ENCODE measurements at regions not wholly inside any gene's neighbourhood (a gene's known extent, or its start where the extent isn't known, plus 50 kb on each side); places are given as distances from the start of the nearest gene placed in this dataset.

- Histone ChIP-seq H3K4me3 (ENCODE audit: low read length) (no peak overlapping the region), H3K4me1 (ENCODE audit: insufficient read depth, low read length) (no peaks in the 10 kb centered on the region), H3K9me3 (ENCODE audit: control insufficient read depth in 1 of 2, insufficient read depth in 1 of 2, low read length in 2 of 2) (peaks cover 0 to 32% of the 10 kb centered on the region in 2 experiments), H3K27me3 (ENCODE audit: control insufficient read depth in 1 of 2, insufficient read depth in 2 of 2, low read length in 2 of 2) (no peaks in the 10 kb centered on the region), H3K27ac (ENCODE audit: low read depth in 1 of 2, low read length in 2 of 2) (no peak overlapping the region), H3K36me3 (ENCODE audit: insufficient read depth, low read length) (no peaks in the 10 kb centered on the region)
- Mint-ChIP-seq H3K36me3 (ENCODE audit: low read depth) (no peaks in the 10 kb centered on the region), H3K4me3 (no peak overlapping the region), H3K27me3 (peaks cover 15% of the 10 kb centered on the region), H3K9me3 (no peaks in the 10 kb centered on the region), H3K4me1 (ENCODE audit: low read depth) (no peaks in the 10 kb centered on the region), H3K27ac (no peak overlapping the region)
- no peak for TF ChIP-seq CTCF (IDR thresholded peaks at IDR 0.05)
- no peak for ATAC-seq (ENCODE audit: poor library complexity)
- intact Hi-C loops (cut with DNase I, micrococcal nuclease), result no loop called here
- peak in 1 of 14 experiments; percentile 0 for DNase-seq
- ChIA-PET CTCF (no interaction called here), POLR2A (no interaction called here)
Measured at GRCh38 chr13:112256716-112257494, 119.2 kb upstream of the SPACA7 start.

- Mint-ChIP-seq H3K4me1 (ENCODE audit: low read depth) (no peaks in the 10 kb centered on the region), H3K27me3 (peaks cover 10% of the 10 kb centered on the region), H3K4me3 (no peak overlapping the region), H3K9me3 (no peaks in the 10 kb centered on the region), H3K36me3 (ENCODE audit: low read depth) (no peaks in the 10 kb centered on the region), H3K27ac (no peak overlapping the region)
- ChIA-PET CTCF (no interaction called here), POLR2A (no interaction called here)
- no peaks in the 10 kb centered on the region for H3K27me3 ChIP-seq (ENCODE audit: control insufficient read depth in 1 of 2, insufficient read depth in 2 of 2, low read length in 2 of 2)
- no peaks in the 10 kb centered on the region for H3K4me1 ChIP-seq (ENCODE audit: insufficient read depth, low read length)
- H3K27ac ChIP-seq (ENCODE audit: low read depth in 1 of 2, low read length in 2 of 2), result no peak overlapping the region
- H3K9me3 ChIP-seq (ENCODE audit: control insufficient read depth in 1 of 2, insufficient read depth in 1 of 2, low read length in 2 of 2), result peaks cover 0 to 18% of the 10 kb centered on the region in 2 experiments
- DNase-seq (no peak), ATAC-seq (ENCODE audit: poor library complexity) (no peak)
- no peaks in the 10 kb centered on the region for H3K36me3 ChIP-seq (ENCODE audit: insufficient read depth, low read length)
- no peak for TF ChIP-seq CTCF (IDR thresholded peaks at IDR 0.05)
- no peak overlapping the region for H3K4me3 ChIP-seq (ENCODE audit: low read length)
- intact Hi-C loops (cut with DNase I, micrococcal nuclease), result no loop called here
Measured at GRCh38 chr13:112259511-112259910, 116.6 kb upstream of the SPACA7 start.

GRCh38 chr13:112260108-112261055, 115.8 kb upstream of the SPACA7 start:
- DNase-seq, result peak in 1 of 14 experiments; percentile 3
- ChIA-PET POLR2A (interaction anchor here (0.6 kb wide), 1 partner anchor 1672 kb away, joined by 3 read pairs; no protein-coding TSS in a partner anchor), CTCF (no interaction called here)
- Mint-ChIP-seq H3K4me3 (no peak overlapping the region), H3K36me3 (ENCODE audit: low read depth) (no peaks in the 10 kb centered on the region), H3K9me3 (no peaks in the 10 kb centered on the region), H3K27me3 (peaks cover 5% of the 10 kb centered on the region), H3K27ac (no peak overlapping the region), H3K4me1 (ENCODE audit: low read depth) (no peaks in the 10 kb centered on the region)
- no peak overlapping the region for H3K27ac ChIP-seq (ENCODE audit: low read depth in 1 of 2, low read length in 2 of 2)
- H3K36me3 ChIP-seq (ENCODE audit: insufficient read depth, low read length), result no peaks in the 10 kb centered on the region
- peaks cover 0 to 12% of the 10 kb centered on the region in 2 experiments for H3K9me3 ChIP-seq (ENCODE audit: control insufficient read depth in 1 of 2, insufficient read depth in 1 of 2, low read length in 2 of 2)
- no peaks in the 10 kb centered on the region for H3K4me1 ChIP-seq (ENCODE audit: insufficient read depth, low read length)
- H3K4me3 ChIP-seq (ENCODE audit: low read length), result no peak overlapping the region
- intact Hi-C loops (cut with DNase I, micrococcal nuclease), result no loop called here
- no peaks in the 10 kb centered on the region for H3K27me3 ChIP-seq (ENCODE audit: control insufficient read depth in 1 of 2, insufficient read depth in 2 of 2, low read length in 2 of 2)
- ATAC-seq (ENCODE audit: poor library complexity), result no peak
- no peak for TF ChIP-seq CTCF (IDR thresholded peaks at IDR 0.05)

All from CD4-positive, alpha-beta T cell (primary cell).